Smooth muscle cell (in vitro differentiated cells): ENCODE measurements at regions not wholly inside any gene's neighbourhood (a gene's known extent, or its start where the extent isn't known, plus 50 kb on each side); places are given as distances from the start of the nearest gene placed in this dataset.

ENCODE experiments used
- DNase-seq: peaks from one replicate; lab custom pipeline; 2025; ENCODE audit not compliant: unreplicated experiment; lab: John Stamatoyannopoulos, UW
- H2AFZ ChIP-seq: fragments of 200-600 bp; sonication (generic); 2 replicates; pipeline ENCODE4 v1.6.0; 2016; ENCODE audit warnings: antibody characterized with exemption, low read depth, mild to moderate bottlenecking
- H3F3A ChIP-seq: fragments of 200-600 bp; sonication (generic); 2 replicates; pipeline ENCODE4 v1.6.0; 2017; ENCODE audit warnings: antibody characterized with exemption, low read depth
- H3K27ac ChIP-seq: fragments of 200-600 bp; sonication (generic); 2 replicates; pipeline ENCODE4 v1.5.1; 2016; ENCODE audit warnings: low read depth, mild to moderate bottlenecking
- H3K27me3 ChIP-seq: fragments of 200-600 bp; sonication (generic); 2 replicates; pipeline ENCODE4 v1.6.1; 2016; ENCODE audit warnings: low read depth, mild to moderate bottlenecking
- H3K36me3 ChIP-seq: fragments of 200-600 bp; sonication (generic); 2 replicates; pipeline ENCODE4 v1.5.1; 2016; ENCODE audit warnings: low read depth
- H3K4me1 ChIP-seq: fragments of 200-600 bp; sonication (generic); 2 replicates; pipeline ENCODE4 v1.5.1; 2016; ENCODE audit warnings: low read depth
- H3K4me2 ChIP-seq: fragments of 200-600 bp; sonication (generic); 2 replicates; pipeline ENCODE4 v1.6.0; 2016; ENCODE audit warnings: mild to moderate bottlenecking
- H3K4me3 ChIP-seq: fragments of 200-600 bp; sonication (generic); 2 replicates; pipeline ENCODE4 v1.5.1; 2016; ENCODE audit warnings: mild to moderate bottlenecking
- H3K79me2 ChIP-seq: fragments of 200-600 bp; sonication (generic); 2 replicates; pipeline ENCODE4 v1.6.0; 2016; ENCODE audit warnings: low read depth, mild to moderate bottlenecking
- H3K9ac ChIP-seq: fragments of 200-600 bp; sonication (generic); 2 replicates; pipeline ENCODE4 v1.6.0; 2016; ENCODE audit warnings: low read depth
- H3K9me3 ChIP-seq: fragments of 200-600 bp; sonication (generic); replicated peaks from 2 replicates; pipeline ENCODE4 v1.5.1; 2016; ENCODE audit warnings: low read depth
- H4K20me1 ChIP-seq: fragments of 200-600 bp; sonication (generic); 2 replicates; pipeline ENCODE4 v1.6.0; 2016; ENCODE audit warnings: low read depth
- WGBS: methylation state at CpG from one replicate; pipeline ENCODE4 v1.1.7; 2016; ENCODE audit warnings: low lambda C conversion rate; 5-methylcytosine and 5-hydroxymethylcytosine counted together
- TF ChIP-seq, protein P1 (sequence below): fragments of 200-600 bp; sonication (generic); IDR thresholded peaks from 2 replicates; pipeline ENCODE4 v1.5.1; 2017; ENCODE audit warnings: borderline replicate concordance, mild to moderate bottlenecking, antibody characterized with exemption; ENCODE audit not compliant: insufficient read depth, poor library complexity, severe bottlenecking

DNA sequence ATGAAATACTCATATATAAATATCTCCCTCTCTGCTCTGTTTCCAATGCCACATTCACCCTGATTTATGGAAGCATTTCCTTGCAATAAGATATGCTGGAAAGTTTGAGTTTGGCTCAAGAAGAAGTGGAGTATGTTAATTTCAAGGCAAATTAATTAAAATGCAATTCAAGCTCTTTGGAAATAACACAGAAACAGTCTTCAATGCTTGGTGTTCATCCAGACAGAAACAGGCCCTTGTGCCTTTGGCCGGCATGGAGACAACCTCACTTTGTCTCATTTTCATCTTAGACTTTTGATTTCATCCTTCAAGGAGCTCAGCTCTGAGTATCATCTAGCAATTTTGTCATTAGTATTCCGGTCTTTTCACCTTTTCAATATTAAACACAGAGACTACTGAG, 210.0 kb downstream of the C16orf95 start:
- H3K4me2 ChIP-seq: no peak overlapping the region
- no peaks in the 10 kb centered on the region for H3F3A ChIP-seq
- no peak overlapping the region for H3K27ac ChIP-seq
- H3K9me3 ChIP-seq: no peaks in the 10 kb centered on the region
- TF ChIP-seq, protein P1, sequence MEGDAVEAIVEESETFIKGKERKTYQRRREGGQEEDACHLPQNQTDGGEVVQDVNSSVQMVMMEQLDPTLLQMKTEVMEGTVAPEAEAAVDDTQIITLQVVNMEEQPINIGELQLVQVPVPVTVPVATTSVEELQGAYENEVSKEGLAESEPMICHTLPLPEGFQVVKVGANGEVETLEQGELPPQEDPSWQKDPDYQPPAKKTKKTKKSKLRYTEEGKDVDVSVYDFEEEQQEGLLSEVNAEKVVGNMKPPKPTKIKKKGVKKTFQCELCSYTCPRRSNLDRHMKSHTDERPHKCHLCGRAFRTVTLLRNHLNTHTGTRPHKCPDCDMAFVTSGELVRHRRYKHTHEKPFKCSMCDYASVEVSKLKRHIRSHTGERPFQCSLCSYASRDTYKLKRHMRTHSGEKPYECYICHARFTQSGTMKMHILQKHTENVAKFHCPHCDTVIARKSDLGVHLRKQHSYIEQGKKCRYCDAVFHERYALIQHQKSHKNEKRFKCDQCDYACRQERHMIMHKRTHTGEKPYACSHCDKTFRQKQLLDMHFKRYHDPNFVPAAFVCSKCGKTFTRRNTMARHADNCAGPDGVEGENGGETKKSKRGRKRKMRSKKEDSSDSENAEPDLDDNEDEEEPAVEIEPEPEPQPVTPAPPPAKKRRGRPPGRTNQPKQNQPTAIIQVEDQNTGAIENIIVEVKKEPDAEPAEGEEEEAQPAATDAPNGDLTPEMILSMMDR: no peak
- DNase-seq: no peak
- H3K4me1 ChIP-seq: no peaks in the 10 kb centered on the region
- no peaks in the 10 kb centered on the region for H3K36me3 ChIP-seq
- 92% methylated on average over 2 of the region's 2 CpGs for WGBS
- no peak overlapping the region for H3K4me3 ChIP-seq
- no peaks in the 10 kb centered on the region for H4K20me1 ChIP-seq
- no peak overlapping the region for H3K9ac ChIP-seq
- peaks cover 15% of the 10 kb centered on the region for H3K27me3 ChIP-seq
- no peak overlapping the region for H2AFZ ChIP-seq
- no peaks in the 10 kb centered on the region for H3K79me2 ChIP-seq

DNA sequence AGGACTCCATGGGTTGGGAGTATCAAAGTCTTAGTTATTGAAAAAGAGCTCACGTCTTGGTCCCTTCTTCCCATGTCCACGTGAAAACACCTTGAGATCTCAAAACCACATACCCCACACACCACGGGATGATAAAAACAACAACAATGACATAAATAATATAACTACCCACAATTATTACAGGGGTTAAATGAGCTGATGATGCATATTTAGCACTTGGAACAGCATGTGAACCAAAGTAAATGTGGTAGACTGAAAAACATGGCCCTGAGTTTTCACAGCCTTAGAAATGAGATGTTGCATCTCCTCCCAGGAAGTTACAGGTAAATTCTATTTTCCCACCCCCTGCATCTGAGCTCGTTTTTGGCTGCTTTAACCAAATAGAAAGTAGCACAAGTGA, 208.9 kb downstream of the C16orf95 start:
- Histone ChIP-seq H2AFZ (no peak overlapping the region), H3K9me3 (no peaks in the 10 kb centered on the region), H3K79me2 (no peaks in the 10 kb centered on the region), H3F3A (no peaks in the 10 kb centered on the region), H3K9ac (no peak overlapping the region), H3K4me2 (no peak overlapping the region), H3K27ac (no peak overlapping the region), H3K36me3 (no peaks in the 10 kb centered on the region), H3K4me1 (no peaks in the 10 kb centered on the region), H3K27me3 (peaks cover 15% of the 10 kb centered on the region), H3K4me3 (no peak overlapping the region), H4K20me1 (no peaks in the 10 kb centered on the region)
- TF ChIP-seq, protein P1: no peak
- 87% methylated on average over 4 of the region's 4 CpGs for WGBS
- no peak for DNase-seq

DNA sequence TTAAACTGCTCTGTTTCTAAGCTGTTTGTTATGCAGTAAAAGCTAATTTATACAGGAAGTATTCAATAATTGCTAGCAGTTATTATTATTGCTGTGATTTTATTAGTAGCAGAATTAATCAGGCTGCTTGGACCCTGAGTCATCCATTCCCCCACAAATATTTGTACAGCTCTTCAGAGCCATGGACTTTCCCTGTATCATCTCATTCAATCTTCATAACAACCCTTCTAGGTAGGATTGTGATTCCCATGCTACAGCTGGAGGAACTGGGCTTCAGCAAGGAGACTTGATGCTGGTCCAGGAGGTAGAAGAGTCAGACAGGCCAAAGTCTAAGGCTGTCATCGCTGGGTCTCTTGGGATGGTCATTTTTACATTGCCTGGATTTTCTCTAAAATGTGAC, 208.3 kb downstream of the C16orf95 start:
- H3F3A ChIP-seq: no peaks in the 10 kb centered on the region
- peaks cover 15% of the 10 kb centered on the region for H3K27me3 ChIP-seq
- no peak for DNase-seq
- H3K4me1 ChIP-seq: no peaks in the 10 kb centered on the region
- TF ChIP-seq, protein P1: no peak
- no peak overlapping the region for H3K4me3 ChIP-seq
- H2AFZ ChIP-seq: no peak overlapping the region
- WGBS: 100% methylated on average over 1 of the region's 1 CpG
- no peak overlapping the region for H3K4me2 ChIP-seq
- H3K9ac ChIP-seq: no peak overlapping the region
- no peak overlapping the region for H3K27ac ChIP-seq
- H3K36me3 ChIP-seq: no peaks in the 10 kb centered on the region
- H4K20me1 ChIP-seq: no peaks in the 10 kb centered on the region
- no peaks in the 10 kb centered on the region for H3K79me2 ChIP-seq
- H3K9me3 ChIP-seq: no peaks in the 10 kb centered on the region

DNA sequence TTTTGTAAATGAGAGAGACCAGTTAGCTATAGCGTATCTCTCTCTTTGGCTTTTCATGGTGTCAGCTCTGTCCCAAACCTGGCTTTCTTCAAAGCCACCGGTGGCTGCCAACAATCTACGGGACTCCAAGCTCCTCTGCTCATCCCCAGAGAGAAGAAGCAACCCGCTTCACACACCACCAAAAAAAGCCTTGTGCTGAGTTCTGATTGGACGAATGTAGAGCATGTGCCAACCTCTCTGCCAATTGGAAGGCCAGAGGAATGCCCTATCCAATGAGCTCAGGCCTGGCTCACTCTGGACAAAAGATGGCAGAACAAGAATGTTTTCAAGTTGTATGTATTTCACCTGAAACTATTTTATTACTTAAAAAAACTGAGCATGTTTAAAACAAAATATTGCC, 202.4 kb downstream of the C16orf95 start:
- Histone ChIP-seq H3K9ac (no peak overlapping the region), H3K36me3 (no peaks in the 10 kb centered on the region), H2AFZ (no peak overlapping the region), H4K20me1 (no peaks in the 10 kb centered on the region), H3F3A (no peaks in the 10 kb centered on the region), H3K27ac (no peak overlapping the region), H3K9me3 (no peaks in the 10 kb centered on the region), H3K4me3 (no peak overlapping the region), H3K79me2 (no peaks in the 10 kb centered on the region), H3K27me3 (no peaks in the 10 kb centered on the region), H3K4me2 (no peak overlapping the region), H3K4me1 (no peaks in the 10 kb centered on the region)
- 84% methylated on average over 5 of the region's 5 CpGs for WGBS
- DNase-seq: no peak
- TF ChIP-seq, protein P1: no peak
